ENCODE measurements at regions not wholly inside any gene's neighbourhood (a gene's known extent, or its start where the extent isn't known, plus 50 kb on each side); places are given as distances from the start of the nearest gene placed in this dataset.

- TF ChIP-seq EZH2phosphoT487 (IDR thresholded peaks at IDR 0.05; ENCODE audit: low read depth): no peak
- TF ChIP-seq, protein P1, sequence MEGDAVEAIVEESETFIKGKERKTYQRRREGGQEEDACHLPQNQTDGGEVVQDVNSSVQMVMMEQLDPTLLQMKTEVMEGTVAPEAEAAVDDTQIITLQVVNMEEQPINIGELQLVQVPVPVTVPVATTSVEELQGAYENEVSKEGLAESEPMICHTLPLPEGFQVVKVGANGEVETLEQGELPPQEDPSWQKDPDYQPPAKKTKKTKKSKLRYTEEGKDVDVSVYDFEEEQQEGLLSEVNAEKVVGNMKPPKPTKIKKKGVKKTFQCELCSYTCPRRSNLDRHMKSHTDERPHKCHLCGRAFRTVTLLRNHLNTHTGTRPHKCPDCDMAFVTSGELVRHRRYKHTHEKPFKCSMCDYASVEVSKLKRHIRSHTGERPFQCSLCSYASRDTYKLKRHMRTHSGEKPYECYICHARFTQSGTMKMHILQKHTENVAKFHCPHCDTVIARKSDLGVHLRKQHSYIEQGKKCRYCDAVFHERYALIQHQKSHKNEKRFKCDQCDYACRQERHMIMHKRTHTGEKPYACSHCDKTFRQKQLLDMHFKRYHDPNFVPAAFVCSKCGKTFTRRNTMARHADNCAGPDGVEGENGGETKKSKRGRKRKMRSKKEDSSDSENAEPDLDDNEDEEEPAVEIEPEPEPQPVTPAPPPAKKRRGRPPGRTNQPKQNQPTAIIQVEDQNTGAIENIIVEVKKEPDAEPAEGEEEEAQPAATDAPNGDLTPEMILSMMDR (IDR thresholded peaks at IDR 0.05; ENCODE audit: low read depth, low read length): no peak
Observed at GRCh38 chr5:113757508-113757907, 244.0 kb downstream of the YTHDC2 start.
